WTC11 (cell line): ENCODE measurements at regions not wholly inside any gene's neighbourhood (a gene's known extent, or its start where the extent isn't known, plus 50 kb on each side); places are given as distances from the start of the nearest gene placed in this dataset.

Source experiments
- ATAC-seq: fragments of 200-7000 bp; cut with Tn5 transposase; 2 replicates; pipeline ENCODE4 v1.10.0; 2021; ENCODE audit warnings: mild to moderate bottlenecking, moderate library complexity
- CTCF ChIA-PET: fragments of 300-600 bp; sonication (Branson Sonifier 250); formaldehyde crosslinking; loops from one replicate; lab custom pipeline; 2021; ENCODE audit warnings: antibody characterized with exemption; lab: Charles Lee
- POLR2A ChIA-PET: fragments of 350-600 bp; sonication (Branson Sonifier 250); formaldehyde crosslinking; loops from one replicate; lab custom pipeline; 2021; ENCODE audit warnings: antibody characterized with exemption; lab: Charles Lee
- DNase-seq: peaks from one replicate; pipeline ENCODE4 v3.0.0; 2021; ENCODE audit warnings: low spot score
- H3K27ac Mint-ChIP-seq: 2 replicates; pipeline ENCODE4 v1.8.0; 2021; ENCODE audit warnings: mixed read lengths
- H3K27me3 Mint-ChIP-seq: 2 replicates; pipeline ENCODE4 v1.8.0; 2021; ENCODE audit warnings: low read depth, mild to moderate bottlenecking, moderate library complexity, mixed read lengths
- H3K36me3 Mint-ChIP-seq: 2 replicates; pipeline ENCODE4 v1.8.0; 2021; ENCODE audit warnings: mixed read lengths
- H3K4me1 Mint-ChIP-seq: 2 replicates; pipeline ENCODE4 v1.8.0; 2022; ENCODE audit warnings: mixed read lengths
- H3K4me3 Mint-ChIP-seq: 2 replicates; pipeline ENCODE4 v1.8.0; 2021; ENCODE audit warnings: mild to moderate bottlenecking, moderate library complexity, mixed read lengths
- H3K9me3 Mint-ChIP-seq: 2 replicates; pipeline ENCODE4 v1.8.0; 2021; ENCODE audit warnings: mixed read lengths
- CBFB ChIP-seq: sonication (generic); formaldehyde crosslinking; IDR thresholded peaks from 2 replicates; pipeline ENCODE4 v1.8.1; 2022; ENCODE audit warnings: mild to moderate bottlenecking, low read depth, missing genetic modification reagents
- JAZF1 ChIP-seq: fragments of 250-450 bp; sonication (Bioruptor Pico); IDR thresholded peaks from 2 replicates; pipeline ENCODE4 v1.9.0; 2021; ENCODE audit warnings: moderate library complexity, mild to moderate bottlenecking, inconsistent platforms
- NFYB ChIP-seq: sonication (generic); formaldehyde crosslinking; conservative IDR thresholded peaks from 2 replicates; pipeline ENCODE4 v1.8.0; 2022; ENCODE audit warnings: low read depth, missing genetic modification reagents
- TEAD4 ChIP-seq: sonication (generic); formaldehyde crosslinking; IDR thresholded peaks from 2 replicates; pipeline ENCODE4 v1.8.0; 2022; ENCODE audit warnings: mild to moderate bottlenecking, missing genetic modification reagents
- ZNF671 ChIP-seq: fragments of 250-450 bp; sonication (Bioruptor Pico); IDR thresholded peaks from 2 replicates; pipeline ENCODE4 v1.8.0; 2021; ENCODE audit warnings: mild to moderate bottlenecking
- TF ChIP-seq, protein P1 (sequence below): sonication (generic); formaldehyde crosslinking; IDR thresholded peaks from 2 replicates; pipeline ENCODE4 v1.8.0; 2022; ENCODE audit warnings: mild to moderate bottlenecking, missing genetic modification reagents
- TF ChIP-seq, protein P2 (sequence below): sonication (generic); formaldehyde crosslinking; IDR thresholded peaks from 2 replicates; pipeline ENCODE4 v1.8.1; 2023; ENCODE audit warnings: mild to moderate bottlenecking, missing genetic modification reagents, moderate library complexity
- TF ChIP-seq, protein P3 (sequence below): sonication (generic); formaldehyde crosslinking; IDR thresholded peaks from 2 replicates; pipeline ENCODE4 v1.8.0; 2022; ENCODE audit warnings: mild to moderate bottlenecking, missing genetic modification reagents
- TF ChIP-seq, protein P4 (sequence below): sonication (generic); formaldehyde crosslinking; IDR thresholded peaks from 2 replicates; pipeline ENCODE4 v1.8.0; 2022; ENCODE audit warnings: mild to moderate bottlenecking, missing genetic modification reagents
- TF ChIP-seq, protein P5 (sequence below): sonication (generic); formaldehyde crosslinking; IDR thresholded peaks from 2 replicates; pipeline ENCODE4 v1.8.1; 2022; ENCODE audit warnings: low read depth, mild to moderate bottlenecking, moderate library complexity, missing genetic modification reagents, borderline replicate concordance
- TF ChIP-seq, protein P6 (sequence below): sonication (generic); formaldehyde crosslinking; IDR thresholded peaks from 2 replicates; pipeline ENCODE4 v1.8.1; 2023; ENCODE audit warnings: mild to moderate bottlenecking, missing genetic modification reagents

DNA sequence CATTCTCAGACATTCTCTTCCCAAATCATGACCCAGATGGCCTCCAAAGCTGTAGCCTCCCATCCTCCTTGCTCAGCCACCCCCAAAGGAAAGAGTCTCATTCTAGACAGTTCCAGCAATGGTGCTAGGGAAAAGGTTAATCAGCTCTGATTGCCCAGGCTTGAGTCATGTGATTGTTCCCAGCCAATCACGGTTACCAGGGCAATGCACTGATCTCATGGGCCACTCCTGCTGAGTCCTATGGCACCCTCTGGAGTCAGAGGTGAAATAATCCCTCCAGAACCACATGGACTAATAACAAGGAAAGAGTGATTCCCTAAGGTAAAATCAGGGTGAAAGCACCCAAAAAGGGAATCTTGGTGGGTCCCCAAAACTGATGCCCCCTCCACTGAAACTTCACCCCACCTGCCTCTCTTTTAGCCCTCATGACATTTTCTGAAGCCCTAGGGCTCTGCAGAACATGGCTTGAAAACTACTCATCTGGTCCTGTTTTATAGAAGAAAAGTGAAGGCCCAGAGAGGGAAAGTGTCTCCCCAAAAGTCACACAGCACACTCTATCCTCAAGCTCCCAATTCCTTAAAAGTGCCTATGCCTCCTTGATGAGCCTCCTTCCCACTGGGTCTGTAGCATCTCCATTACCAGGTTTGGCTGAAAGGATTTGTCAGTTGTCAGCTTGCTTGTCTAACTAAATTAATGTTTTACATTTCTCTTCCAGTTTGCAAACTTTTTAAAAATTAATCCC, 203.7 kb downstream of the MN1 start:
- ChIA-PET POLR2A (interaction anchor here (0.6 kb wide), 1 partner anchor 146 kb away, joined by 3 read pairs; no protein-coding TSS in a partner anchor), CTCF (interaction anchor here (0.6 kb wide), 2 partner anchors 164 to 367 kb away, joined by 3 to 4 read pairs; no protein-coding TSS in a partner anchor)
- no peak overlapping the region for H3K4me3 Mint-ChIP-seq
- no peaks in the 10 kb centered on the region for H3K36me3 Mint-ChIP-seq
- no peaks in the 10 kb centered on the region for H3K9me3 Mint-ChIP-seq
- no peaks in the 10 kb centered on the region for H3K4me1 Mint-ChIP-seq
- ATAC-seq (peak; percentile 36; the same call in 1 of the 2 replicates), DNase-seq (no peak)
- TF ChIP-seq, protein P1, sequence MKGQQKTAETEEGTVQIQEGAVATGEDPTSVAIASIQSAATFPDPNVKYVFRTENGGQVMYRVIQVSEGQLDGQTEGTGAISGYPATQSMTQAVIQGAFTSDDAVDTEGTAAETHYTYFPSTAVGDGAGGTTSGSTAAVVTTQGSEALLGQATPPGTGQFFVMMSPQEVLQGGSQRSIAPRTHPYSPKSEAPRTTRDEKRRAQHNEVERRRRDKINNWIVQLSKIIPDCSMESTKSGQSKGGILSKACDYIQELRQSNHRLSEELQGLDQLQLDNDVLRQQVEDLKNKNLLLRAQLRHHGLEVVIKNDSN (CRISPR knock-in tag) = peak; percentile 53; the same call in 1 of the 2 replicates
- TF ChIP-seq, protein P2, sequence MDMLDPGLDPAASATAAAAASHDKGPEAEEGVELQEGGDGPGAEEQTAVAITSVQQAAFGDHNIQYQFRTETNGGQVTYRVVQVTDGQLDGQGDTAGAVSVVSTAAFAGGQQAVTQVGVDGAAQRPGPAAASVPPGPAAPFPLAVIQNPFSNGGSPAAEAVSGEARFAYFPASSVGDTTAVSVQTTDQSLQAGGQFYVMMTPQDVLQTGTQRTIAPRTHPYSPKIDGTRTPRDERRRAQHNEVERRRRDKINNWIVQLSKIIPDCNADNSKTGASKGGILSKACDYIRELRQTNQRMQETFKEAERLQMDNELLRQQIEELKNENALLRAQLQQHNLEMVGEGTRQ = peak; percentile 82
- TF ChIP-seq NFYB (CRISPR knock-in tag) = peak; percentile 88
- no peak for TF ChIP-seq CBFB (CRISPR knock-in tag)
- TF ChIP-seq, protein P3, sequence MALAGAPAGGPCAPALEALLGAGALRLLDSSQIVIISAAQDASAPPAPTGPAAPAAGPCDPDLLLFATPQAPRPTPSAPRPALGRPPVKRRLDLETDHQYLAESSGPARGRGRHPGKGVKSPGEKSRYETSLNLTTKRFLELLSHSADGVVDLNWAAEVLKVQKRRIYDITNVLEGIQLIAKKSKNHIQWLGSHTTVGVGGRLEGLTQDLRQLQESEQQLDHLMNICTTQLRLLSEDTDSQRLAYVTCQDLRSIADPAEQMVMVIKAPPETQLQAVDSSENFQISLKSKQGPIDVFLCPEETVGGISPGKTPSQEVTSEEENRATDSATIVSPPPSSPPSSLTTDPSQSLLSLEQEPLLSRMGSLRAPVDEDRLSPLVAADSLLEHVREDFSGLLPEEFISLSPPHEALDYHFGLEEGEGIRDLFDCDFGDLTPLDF = no peak
- no peak overlapping the region for H3K27ac Mint-ChIP-seq
- H3K27me3 Mint-ChIP-seq = no peaks in the 10 kb centered on the region; the same call in 1 of the 2 replicates

DNA sequence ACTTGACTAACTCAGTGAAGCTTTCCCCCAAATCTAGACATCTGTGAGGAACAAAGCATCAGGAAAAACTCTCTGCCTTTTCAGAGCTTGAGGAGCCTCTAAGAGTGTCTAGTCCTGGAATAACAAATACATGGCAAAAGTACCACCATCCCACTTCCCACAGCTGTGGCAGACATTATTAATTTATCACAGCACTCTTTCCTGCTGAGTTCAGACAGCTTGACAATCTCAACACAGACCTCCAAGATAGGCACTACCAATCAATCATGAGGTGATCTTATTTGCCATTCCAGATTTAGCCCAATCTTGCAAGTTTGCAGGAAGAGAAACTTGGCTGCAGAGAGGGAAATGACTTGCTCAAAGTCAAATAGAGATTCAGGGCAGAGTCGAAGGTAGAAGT, 202.8 kb downstream of the MN1 start:
- no peak for DNase-seq
- Mint-ChIP-seq H3K9me3 (no peaks in the 10 kb centered on the region), H3K4me3 (no peak overlapping the region), H3K36me3 (no peaks in the 10 kb centered on the region), H3K27me3 (peaks cover 2% of the 10 kb centered on the region; the same call in 1 of the 2 replicates), H3K27ac (no peak overlapping the region), H3K4me1 (peaks cover 3% of the 10 kb centered on the region; the same call in 1 of the 2 replicates)
- CTCF ChIA-PET = interaction anchor here (0.6 kb wide), 1 partner anchor 13 kb away, joined by 3 read pairs; no protein-coding TSS in a partner anchor
- POLR2A ChIA-PET = no interaction called here
- TF ChIP-seq, protein P1 (CRISPR knock-in tag) = no peak
- TF ChIP-seq, protein P4, sequence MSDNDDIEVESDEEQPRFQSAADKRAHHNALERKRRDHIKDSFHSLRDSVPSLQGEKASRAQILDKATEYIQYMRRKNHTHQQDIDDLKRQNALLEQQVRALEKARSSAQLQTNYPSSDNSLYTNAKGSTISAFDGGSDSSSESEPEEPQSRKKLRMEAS (CRISPR knock-in tag) = no peak
- TF ChIP-seq ZNF671 (CRISPR knock-in tag) = no peak
- TF ChIP-seq, protein P5, sequence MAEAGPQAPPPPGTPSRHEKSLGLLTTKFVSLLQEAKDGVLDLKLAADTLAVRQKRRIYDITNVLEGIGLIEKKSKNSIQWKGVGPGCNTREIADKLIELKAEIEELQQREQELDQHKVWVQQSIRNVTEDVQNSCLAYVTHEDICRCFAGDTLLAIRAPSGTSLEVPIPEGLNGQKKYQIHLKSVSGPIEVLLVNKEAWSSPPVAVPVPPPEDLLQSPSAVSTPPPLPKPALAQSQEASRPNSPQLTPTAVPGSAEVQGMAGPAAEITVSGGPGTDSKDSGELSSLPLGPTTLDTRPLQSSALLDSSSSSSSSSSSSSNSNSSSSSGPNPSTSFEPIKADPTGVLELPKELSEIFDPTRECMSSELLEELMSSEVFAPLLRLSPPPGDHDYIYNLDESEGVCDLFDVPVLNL (CRISPR knock-in tag) = no peak
- TF ChIP-seq JAZF1 = no peak
- TF ChIP-seq, protein P6, sequence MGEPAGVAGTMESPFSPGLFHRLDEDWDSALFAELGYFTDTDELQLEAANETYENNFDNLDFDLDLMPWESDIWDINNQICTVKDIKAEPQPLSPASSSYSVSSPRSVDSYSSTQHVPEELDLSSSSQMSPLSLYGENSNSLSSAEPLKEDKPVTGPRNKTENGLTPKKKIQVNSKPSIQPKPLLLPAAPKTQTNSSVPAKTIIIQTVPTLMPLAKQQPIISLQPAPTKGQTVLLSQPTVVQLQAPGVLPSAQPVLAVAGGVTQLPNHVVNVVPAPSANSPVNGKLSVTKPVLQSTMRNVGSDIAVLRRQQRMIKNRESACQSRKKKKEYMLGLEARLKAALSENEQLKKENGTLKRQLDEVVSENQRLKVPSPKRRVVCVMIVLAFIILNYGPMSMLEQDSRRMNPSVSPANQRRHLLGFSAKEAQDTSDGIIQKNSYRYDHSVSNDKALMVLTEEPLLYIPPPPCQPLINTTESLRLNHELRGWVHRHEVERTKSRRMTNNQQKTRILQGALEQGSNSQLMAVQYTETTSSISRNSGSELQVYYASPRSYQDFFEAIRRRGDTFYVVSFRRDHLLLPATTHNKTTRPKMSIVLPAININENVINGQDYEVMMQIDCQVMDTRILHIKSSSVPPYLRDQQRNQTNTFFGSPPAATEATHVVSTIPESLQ (CRISPR knock-in tag) = no peak
- no peak for ATAC-seq

DNA sequence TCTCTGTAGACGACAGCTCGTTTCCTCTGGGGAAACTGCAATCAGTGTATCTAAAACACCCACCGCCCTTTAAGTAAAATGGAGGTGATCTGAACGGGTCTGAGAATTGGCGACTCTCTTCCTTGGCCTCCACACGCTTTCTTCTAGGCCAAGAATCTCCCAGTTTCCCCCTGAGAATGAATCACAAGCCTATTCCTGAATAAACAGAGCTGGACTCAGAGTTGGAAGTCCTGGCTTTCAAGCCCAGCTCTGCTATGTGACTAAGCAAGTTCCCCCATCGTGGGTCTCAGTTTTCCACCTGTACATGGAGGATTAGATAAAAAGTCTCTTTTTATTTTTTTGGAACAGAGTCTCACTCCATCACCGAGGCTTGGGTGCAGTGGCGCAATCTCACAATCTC, 200.4 kb downstream of the MN1 start:
- H3K4me1 Mint-ChIP-seq = peaks cover 7% of the 10 kb centered on the region
- peaks cover 7% of the 10 kb centered on the region; the same call in 1 of the 2 replicates for H3K9me3 Mint-ChIP-seq
- ChIA-PET CTCF (no interaction called here), POLR2A (no interaction called here)
- no peaks in the 10 kb centered on the region for H3K36me3 Mint-ChIP-seq
- DNase-seq = no peak
- no peak for ATAC-seq
- peaks cover 5% of the 10 kb centered on the region; the same call in 1 of the 2 replicates for H3K27me3 Mint-ChIP-seq
- no peak overlapping the region for H3K4me3 Mint-ChIP-seq
- no peak for TF ChIP-seq TEAD4 (CRISPR knock-in tag)
- TF ChIP-seq, all 79 proteins: peak for 0
- H3K27ac Mint-ChIP-seq = no peak overlapping the region
